Endothelial cell of umbilical vein (primary cell): ENCODE measurements at regions not wholly inside any gene's neighbourhood (a gene's known extent, or its start where the extent isn't known, plus 50 kb on each side); places are given as distances from the start of the nearest gene placed in this dataset.
"Not testable (repeated sequence)": the region's sequence is repeated elsewhere in the genome, so short reads cannot be mapped to it uniquely, and the experiment has no call there.

ENCODE experiments used
- BruUV-seq: library from RNA; stranded (reverse); fragments of 400-500 nt; replicated peaks from 2 replicates; lab custom pipeline; 2021; lab: Mats Ljungman, UMichigan
- CTCF ChIA-PET: fragments of 300-600, 350-600 bp; sonication (Branson Sonifier 250); formaldehyde crosslinking; loops from one replicate; lab custom pipeline; 2021; ENCODE audit warnings: antibody characterized with exemption, inconsistent platforms; lab: Charles Lee
- POLR2A ChIA-PET: fragments of 300-600, 350-600 bp; sonication (Branson Sonifier 250); formaldehyde crosslinking; loops from one replicate; lab custom pipeline; 2021; ENCODE audit warnings: antibody characterized with exemption, inconsistent platforms; lab: Charles Lee
- DNase-seq: peaks from one replicate; pipeline ENCODE4 v3.0.0-alpha.2; 2011; ENCODE audit warnings: low read depth, low spot score
- FAIRE-seq: peaks from 2 replicates; lab custom pipeline; 2011; peaks lifted over from hg19 to GRCh38; lab: Jason Lieb, UNC
- H2AFZ ChIP-seq: 2 replicates; pipeline ENCODE4 v1.6.0; 2012; ENCODE audit warnings: low read depth, low read length, control low read depth, inconsistent platforms
- H3K27ac ChIP-seq: 2 replicates; pipeline ENCODE4 v1.5.1; 2011; ENCODE audit warnings: low read depth, mild to moderate bottlenecking, control low read depth, low read length, moderate library complexity; ENCODE audit not compliant: insufficient read depth
- H3K27me3 ChIP-seq, 2 experiments: 2 replicates each; pipeline versions ENCODE4 v1.6.0 to v1.6.1; 2011; ENCODE audit warnings: low read length in 2 of 2, mixed read lengths in 1 of 2; ENCODE audit not compliant: control insufficient read depth in 2 of 2, insufficient read depth in 2 of 2
- H3K36me3 ChIP-seq, 2 experiments: 2 replicates in 1 of 2; 3 replicates in 1 of 2; pipeline ENCODE4 v1.5.1; 2011; ENCODE audit warnings: low read length in 2 of 2, mild to moderate bottlenecking in 1 of 2, moderate library complexity in 1 of 2; ENCODE audit not compliant: control insufficient read depth in 2 of 2, insufficient read depth in 2 of 2; ENCODE audit errors: extremely low read depth in 1 of 2
- H3K4me1 ChIP-seq: 3 replicates; pipeline ENCODE4 v1.5.1; 2011; ENCODE audit warnings: mild to moderate bottlenecking, low read length; ENCODE audit not compliant: control insufficient read depth, insufficient read depth; ENCODE audit errors: extremely low read depth
- H3K4me2 ChIP-seq: 2 replicates; pipeline ENCODE4 v1.6.1; 2011; ENCODE audit warnings: low read length, control low read depth, mixed read lengths; ENCODE audit not compliant: insufficient read depth
- H3K4me3 ChIP-seq, 3 experiments: fragments of 200-600 bp in 1 of 3; sonication (generic), shearing (Covaris generic) in 1 of 3; replicated peaks in 1 of 3; 2 replicates each; pipeline ENCODE4 v1.5.1; 2011 to 2016; ENCODE audit warnings: control low read depth in 3 of 3, low read length in 3 of 3, mild to moderate bottlenecking in 2 of 3, inconsistent platforms in 1 of 3, low read depth in 1 of 3, moderate library complexity in 1 of 3; ENCODE audit not compliant: insufficient read depth in 1 of 3
- H3K79me2 ChIP-seq: 2 replicates; pipeline ENCODE4 v1.6.0; 2012; ENCODE audit warnings: low read length, inconsistent platforms; ENCODE audit not compliant: control insufficient read depth, insufficient read depth
- H3K9ac ChIP-seq: replicated peaks from 2 replicates; pipeline ENCODE3; 2011; ENCODE audit warnings: low read length, control low read depth; ENCODE audit not compliant: insufficient read depth; ENCODE audit errors: extremely low read depth
- H3K9me1 ChIP-seq: replicated peaks from 3 replicates; pipeline ENCODE4 v1.6.0; 2011; ENCODE audit warnings: mild to moderate bottlenecking, low read length; ENCODE audit not compliant: control insufficient read depth, insufficient read depth; ENCODE audit errors: extremely low read depth
- H3K9me3 ChIP-seq: replicated peaks from 2 replicates; pipeline ENCODE4 v1.5.1; 2012; ENCODE audit warnings: low read length, inconsistent platforms; ENCODE audit not compliant: control insufficient read depth, insufficient read depth
- H4K20me1 ChIP-seq: replicated peaks from 2 replicates; pipeline ENCODE3; 2011; ENCODE audit warnings: mild to moderate bottlenecking, low read length; ENCODE audit not compliant: control insufficient read depth, insufficient read depth; ENCODE audit errors: extremely low read depth
- CTCF ChIP-seq, 2 donors: IDR thresholded peaks; 1 replicate in 1 of 2; 2 replicates in 1 of 2; pipeline ENCODE4 v1.5.1; 2011; ENCODE audit warnings: low read length in 2 of 2, mild to moderate bottlenecking in 2 of 2, moderate library complexity in 2 of 2, control low read depth in 1 of 2, inconsistent platforms in 1 of 2, low read depth in 1 of 2; ENCODE audit not compliant: insufficient read depth in 1 of 2; ENCODE audit errors: extremely low read depth in 1 of 2
- EZH2 ChIP-seq: IDR thresholded peaks from 2 replicates; pipeline ENCODE4 v1.6.1; 2012; ENCODE audit warnings: borderline replicate concordance, low read depth, mild to moderate bottlenecking, moderate library complexity, low read length, inconsistent platforms; ENCODE audit not compliant: severe bottlenecking
- FOS ChIP-seq: IDR thresholded peaks from 2 replicates; pipeline ENCODE4 v1.6.1; 2011; ENCODE audit warnings: mild to moderate bottlenecking, low read length, moderate library complexity, borderline replicate concordance; ENCODE audit not compliant: insufficient read depth
- GATA2 ChIP-seq: IDR thresholded peaks from 2 replicates; pipeline ENCODE4 v1.7.0; 2011; ENCODE audit warnings: low read depth, mild to moderate bottlenecking, moderate library complexity, mixed read lengths, low read length; ENCODE audit not compliant: insufficient read length, insufficient read depth
- JUN ChIP-seq: IDR thresholded peaks from 2 replicates; pipeline ENCODE4 v1.6.1; 2011; ENCODE audit warnings: borderline replicate concordance, low read depth; ENCODE audit not compliant: insufficient read length, insufficient read depth
- MAX ChIP-seq: IDR thresholded peaks from 2 replicates; pipeline ENCODE4 v1.6.1; 2011; ENCODE audit not compliant: insufficient read depth, insufficient read length
- MYC ChIP-seq: IDR thresholded peaks from one replicate; pipeline ENCODE4 v1.6.1; 2011; ENCODE audit warnings: mild to moderate bottlenecking, low read depth, low read length
- POLR2A ChIP-seq: IDR thresholded peaks from 2 replicates; pipeline ENCODE4 v1.6.1; 2012; ENCODE audit warnings: low read depth, mild to moderate bottlenecking, control low read depth, low read length
- POLR2AphosphoS5 ChIP-seq: IDR thresholded peaks from 2 replicates; pipeline ENCODE4 v1.6.1; 2012; ENCODE audit warnings: low read depth, mild to moderate bottlenecking, control low read depth, low read length, moderate library complexity; ENCODE audit not compliant: insufficient read depth
- dilution Hi-C: fragments of 300-500 bp; cut with MboI; formaldehyde crosslinking; loops from one replicate; pipeline ENCODE4 v1.15.0; 2019; ENCODE audit warnings: low sequenced_read_pairs; ENCODE audit not compliant: extremely low pct_ligation_motif_present
- intact Hi-C: fragments of 100-400 bp; cut with micrococcal nuclease; formaldehyde crosslinking; loops from one replicate; pipeline ENCODE4 v1.10.0; 2022

GRCh38 chr14:53247596-53248370, 94.7 kb upstream of the DDHD1 start:
- H3K9me1 ChIP-seq = no peaks in the 10 kb centered on the region
- no peaks in the 10 kb centered on the region for H3K79me2 ChIP-seq
- H3K9ac ChIP-seq = no peak overlapping the region
- no peak overlapping the region for H3K4me3 ChIP-seq
- H2AFZ ChIP-seq = no peak overlapping the region
- intact Hi-C loops = no loop called here
- TF ChIP-seq GATA2 (no peak), POLR2A (no peak), EZH2 (no peak), MYC (no peak), MAX (no peak), POLR2AphosphoS5 (no peak), FOS (no peak), CTCF (IDR thresholded peaks at IDR 0.05; ENCODE audit: extremely low read depth in 1 of 2, insufficient read depth in 1 of 2, low read depth in 1 of 2, low read length in 2 of 2) (no peak), JUN (no peak)
- H4K20me1 ChIP-seq = no peaks in the 10 kb centered on the region
- H3K4me2 ChIP-seq = no peak overlapping the region
- dilution Hi-C loops = no loop called here
- ChIA-PET POLR2A (no interaction called here), CTCF (interaction anchor here (0.6 to 1.7 kb wide), 4 partner anchors 11 to 153 kb away, joined by 3 to 5 read pairs (median 4); no protein-coding TSS in a partner anchor)
- H3K9me3 ChIP-seq = no peaks in the 10 kb centered on the region
- H3K36me3 ChIP-seq = no peaks in the 10 kb centered on the region
- no peaks in the 10 kb centered on the region for H3K27me3 ChIP-seq
- FAIRE-seq (no peak), DNase-seq (no peak)
- H3K27ac ChIP-seq = no peak overlapping the region
- BruUV-seq = no TSS peak
- no peaks in the 10 kb centered on the region for H3K4me1 ChIP-seq

GRCh38 chr14:53242898-53243297, 89.8 kb upstream of the DDHD1 start:
- CTCF ChIA-PET = interaction anchor here (1.4 kb wide), 1 partner anchor 63 kb away, joined by 4 read pairs; no protein-coding TSS in a partner anchor
- DNase-seq, H2AFZ ChIP-seq, H3K36me3 ChIP-seq, H3K9me1 ChIP-seq, H3K9ac ChIP-seq, intact Hi-C loops, H3K4me2 ChIP-seq, POLR2A ChIA-PET, H4K20me1 ChIP-seq, dilution Hi-C loops, H3K4me1 ChIP-seq, H3K79me2 ChIP-seq, H3K4me3 ChIP-seq, BruUV-seq, H3K27me3 ChIP-seq, H3K27ac ChIP-seq, H3K9me3 ChIP-seq, FAIRE-seq: not testable (repeated sequence)
